ENCODE measurements at regions not wholly inside any gene's neighbourhood (a gene's known extent, or its start where the extent isn't known, plus 50 kb on each side); places are given as distances from the start of the nearest gene placed in this dataset.

DNA sequence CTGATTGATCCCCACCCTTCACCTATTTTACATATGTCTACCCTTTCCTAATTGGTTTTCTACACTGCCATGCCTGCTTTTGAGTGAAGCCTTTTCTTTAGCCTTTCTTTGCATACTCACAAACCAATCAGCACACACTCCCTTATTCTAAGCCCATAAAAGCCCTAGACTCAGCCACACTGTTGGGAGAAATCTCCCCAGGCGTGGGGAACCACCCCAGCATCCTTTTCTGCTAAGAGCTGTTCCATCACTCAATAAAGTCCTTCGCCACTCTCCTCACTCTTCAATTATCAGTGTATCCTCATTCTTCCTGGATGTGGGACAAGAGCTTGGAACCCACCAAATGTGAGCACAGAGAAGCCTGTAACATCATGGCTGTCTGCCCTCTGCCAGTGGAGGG lies 343.6 kb downstream of the SLITRK1 start (continued):
- TF ChIP-seq, protein P1, sequence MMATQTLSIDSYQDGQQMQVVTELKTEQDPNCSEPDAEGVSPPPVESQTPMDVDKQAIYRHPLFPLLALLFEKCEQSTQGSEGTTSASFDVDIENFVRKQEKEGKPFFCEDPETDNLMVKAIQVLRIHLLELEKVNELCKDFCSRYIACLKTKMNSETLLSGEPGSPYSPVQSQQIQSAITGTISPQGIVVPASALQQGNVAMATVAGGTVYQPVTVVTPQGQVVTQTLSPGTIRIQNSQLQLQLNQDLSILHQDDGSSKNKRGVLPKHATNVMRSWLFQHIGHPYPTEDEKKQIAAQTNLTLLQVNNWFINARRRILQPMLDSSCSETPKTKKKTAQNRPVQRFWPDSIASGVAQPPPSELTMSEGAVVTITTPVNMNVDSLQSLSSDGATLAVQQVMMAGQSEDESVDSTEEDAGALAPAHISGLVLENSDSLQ (IDR thresholded peaks at IDR 0.05) = no peak
- no peak for TF ChIP-seq NFYA (IDR thresholded peaks at IDR 0.05; ENCODE audit: borderline replicate concordance, low read depth, low read length)
- TF ChIP-seq ASH2L (IDR thresholded peaks at IDR 0.05; ENCODE audit: borderline replicate concordance, low read depth) = no peak
- no peak for TF ChIP-seq RUNX3 (IDR thresholded peaks at IDR 0.05; ENCODE audit: low read length)
- no peak for TF ChIP-seq RCOR1 (conservative IDR thresholded peaks at IDR 0.05; ENCODE audit: low read depth, low read length)
- TF ChIP-seq, protein P2, sequence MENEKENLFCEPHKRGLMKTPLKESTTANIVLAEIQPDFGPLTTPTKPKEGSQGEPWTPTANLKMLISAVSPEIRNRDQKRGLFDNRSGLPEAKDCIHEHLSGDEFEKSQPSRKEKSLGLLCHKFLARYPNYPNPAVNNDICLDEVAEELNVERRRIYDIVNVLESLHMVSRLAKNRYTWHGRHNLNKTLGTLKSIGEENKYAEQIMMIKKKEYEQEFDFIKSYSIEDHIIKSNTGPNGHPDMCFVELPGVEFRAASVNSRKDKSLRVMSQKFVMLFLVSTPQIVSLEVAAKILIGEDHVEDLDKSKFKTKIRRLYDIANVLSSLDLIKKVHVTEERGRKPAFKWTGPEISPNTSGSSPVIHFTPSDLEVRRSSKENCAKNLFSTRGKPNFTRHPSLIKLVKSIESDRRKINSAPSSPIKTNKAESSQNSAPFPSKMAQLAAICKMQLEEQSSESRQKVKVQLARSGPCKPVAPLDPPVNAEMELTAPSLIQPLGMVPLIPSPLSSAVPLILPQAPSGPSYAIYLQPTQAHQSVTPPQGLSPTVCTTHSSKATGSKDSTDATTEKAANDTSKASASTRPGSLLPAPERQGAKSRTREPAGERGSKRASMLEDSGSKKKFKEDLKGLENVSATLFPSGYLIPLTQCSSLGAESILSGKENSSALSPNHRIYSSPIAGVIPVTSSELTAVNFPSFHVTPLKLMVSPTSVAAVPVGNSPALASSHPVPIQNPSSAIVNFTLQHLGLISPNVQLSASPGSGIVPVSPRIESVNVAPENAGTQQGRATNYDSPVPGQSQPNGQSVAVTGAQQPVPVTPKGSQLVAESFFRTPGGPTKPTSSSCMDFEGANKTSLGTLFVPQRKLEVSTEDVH (IDR thresholded peaks at IDR 0.05; ENCODE audit: low read depth, partially characterized antibody) = no peak
- TF ChIP-seq GATAD2B (conservative IDR thresholded peaks at IDR 0.05; ENCODE audit: low read depth) = no peak
- TF ChIP-seq, protein P3, sequence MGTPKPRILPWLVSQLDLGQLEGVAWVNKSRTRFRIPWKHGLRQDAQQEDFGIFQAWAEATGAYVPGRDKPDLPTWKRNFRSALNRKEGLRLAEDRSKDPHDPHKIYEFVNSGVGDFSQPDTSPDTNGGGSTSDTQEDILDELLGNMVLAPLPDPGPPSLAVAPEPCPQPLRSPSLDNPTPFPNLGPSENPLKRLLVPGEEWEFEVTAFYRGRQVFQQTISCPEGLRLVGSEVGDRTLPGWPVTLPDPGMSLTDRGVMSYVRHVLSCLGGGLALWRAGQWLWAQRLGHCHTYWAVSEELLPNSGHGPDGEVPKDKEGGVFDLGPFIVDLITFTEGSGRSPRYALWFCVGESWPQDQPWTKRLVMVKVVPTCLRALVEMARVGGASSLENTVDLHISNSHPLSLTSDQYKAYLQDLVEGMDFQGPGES (IDR thresholded peaks at IDR 0.05) = no peak

DNA sequence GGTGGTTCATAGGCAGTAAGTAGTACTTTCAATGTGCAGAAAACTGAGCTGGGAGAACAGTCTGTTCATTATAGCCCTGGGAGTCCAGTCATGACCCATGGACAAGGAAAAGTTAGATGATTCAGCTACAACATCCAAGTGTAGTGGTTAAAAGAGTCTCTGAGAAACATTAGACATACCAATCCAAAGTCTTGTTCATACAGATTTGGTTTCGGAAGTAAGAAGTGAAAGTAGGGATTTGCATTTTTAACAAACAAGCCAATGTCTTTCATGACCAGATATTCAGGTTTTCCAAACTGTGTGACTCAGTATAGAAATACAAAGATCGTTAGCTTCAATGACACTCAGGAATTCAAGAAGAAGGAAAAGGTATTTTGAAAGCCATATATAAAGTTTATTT lies 345.3 kb downstream of the SLITRK1 start:
- no peaks in the 10 kb centered on the region for H3K4me1 ChIP-seq (ENCODE audit: control insufficient read depth, insufficient read depth, low read length)
- H4K20me1 ChIP-seq (ENCODE audit: control insufficient read depth, insufficient read depth) = no peaks in the 10 kb centered on the region
- intact Hi-C loops (cut with micrococcal nuclease; ENCODE audit: unreplicated experiment) (no loop called here), in situ Hi-C loops (cut with MboI) (no loop called here)
- ChIA-PET CTCF (no interaction called here), SMC1A (ENCODE audit: uncharacterized antibody, unreplicated experiment) (no interaction called here), POLR2A (no interaction called here), RAD21 (ENCODE audit: unreplicated experiment) (no interaction called here)
- no peaks in the 10 kb centered on the region for H3K27me3 ChIP-seq (replicated peaks in 1 of 2; ENCODE audit: control insufficient read depth in 2 of 2, insufficient read depth in 2 of 2, low read length in 1 of 2)
- H3K36me3 ChIP-seq (ENCODE audit: control insufficient read depth in 2 of 2, insufficient read depth in 2 of 2, low read length in 1 of 2) = no peaks in the 10 kb centered on the region
- H3K4me3 ChIP-seq = no peak overlapping the region
- 26% methylated on average over 2 of the region's 2 CpGs for WGBS (ENCODE audit: insufficient coverage, insufficient replicate concordance, low lambda C conversion rate, missing lambda C conversion rate)
- no peaks in the 10 kb centered on the region for H3K79me2 ChIP-seq (ENCODE audit: control insufficient read depth, insufficient read depth, low read length)
- H3K4me2 ChIP-seq (ENCODE audit: control insufficient read depth, insufficient read depth) = no peak overlapping the region
- no peak overlapping the region for H3K27ac ChIP-seq (ENCODE audit: control insufficient read depth, insufficient read depth)
- no peak for DNase-seq (ENCODE audit: low read depth, low spot score)
- FAIRE-seq = no peak
- ATAC-seq = no peak
- no TSS peak for BruUV-seq (replicated peaks)
- H2AFZ ChIP-seq (ENCODE audit: control insufficient read depth, low read depth, low read length) = no peak overlapping the region
- no peak overlapping the region for H3K9ac ChIP-seq (ENCODE audit: control insufficient read depth, insufficient read depth, low read length)
- no peaks in the 10 kb centered on the region; the same call in 2 of the 3 replicates for H3K9me3 ChIP-seq (replicated peaks; ENCODE audit: control insufficient read depth, insufficient read depth, low read length)
- TF ChIP-seq IKZF2 (IDR thresholded peaks at IDR 0.05) (no peak), MYC (IDR thresholded peaks at IDR 0.05; ENCODE audit: insufficient read depth, insufficient read length, insufficient replicate concordance, low read length, severe bottlenecking) (no peak), NFYB (IDR thresholded peaks at IDR 0.05; ENCODE audit: insufficient read depth, low read depth, low read length) (no peak)
- TF ChIP-seq, protein P4, sequence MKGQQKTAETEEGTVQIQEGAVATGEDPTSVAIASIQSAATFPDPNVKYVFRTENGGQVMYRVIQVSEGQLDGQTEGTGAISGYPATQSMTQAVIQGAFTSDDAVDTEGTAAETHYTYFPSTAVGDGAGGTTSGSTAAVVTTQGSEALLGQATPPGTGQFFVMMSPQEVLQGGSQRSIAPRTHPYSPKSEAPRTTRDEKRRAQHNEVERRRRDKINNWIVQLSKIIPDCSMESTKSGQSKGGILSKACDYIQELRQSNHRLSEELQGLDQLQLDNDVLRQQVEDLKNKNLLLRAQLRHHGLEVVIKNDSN (IDR thresholded peaks at IDR 0.05; ENCODE audit: borderline replicate concordance, extremely low read length, insufficient read depth, low read depth, low read length) = no peak
- TF ChIP-seq, protein P5, sequence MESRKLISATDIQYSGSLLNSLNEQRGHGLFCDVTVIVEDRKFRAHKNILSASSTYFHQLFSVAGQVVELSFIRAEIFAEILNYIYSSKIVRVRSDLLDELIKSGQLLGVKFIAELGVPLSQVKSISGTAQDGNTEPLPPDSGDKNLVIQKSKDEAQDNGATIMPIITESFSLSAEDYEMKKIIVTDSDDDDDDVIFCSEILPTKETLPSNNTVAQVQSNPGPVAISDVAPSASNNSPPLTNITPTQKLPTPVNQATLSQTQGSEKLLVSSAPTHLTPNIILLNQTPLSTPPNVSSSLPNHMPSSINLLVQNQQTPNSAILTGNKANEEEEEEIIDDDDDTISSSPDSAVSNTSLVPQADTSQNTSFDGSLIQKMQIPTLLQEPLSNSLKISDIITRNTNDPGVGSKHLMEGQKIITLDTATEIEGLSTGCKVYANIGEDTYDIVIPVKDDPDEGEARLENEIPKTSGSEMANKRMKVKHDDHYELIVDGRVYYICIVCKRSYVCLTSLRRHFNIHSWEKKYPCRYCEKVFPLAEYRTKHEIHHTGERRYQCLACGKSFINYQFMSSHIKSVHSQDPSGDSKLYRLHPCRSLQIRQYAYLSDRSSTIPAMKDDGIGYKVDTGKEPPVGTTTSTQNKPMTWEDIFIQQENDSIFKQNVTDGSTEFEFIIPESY (IDR thresholded peaks at IDR 0.05) = no peak
- TF ChIP-seq, protein P6, sequence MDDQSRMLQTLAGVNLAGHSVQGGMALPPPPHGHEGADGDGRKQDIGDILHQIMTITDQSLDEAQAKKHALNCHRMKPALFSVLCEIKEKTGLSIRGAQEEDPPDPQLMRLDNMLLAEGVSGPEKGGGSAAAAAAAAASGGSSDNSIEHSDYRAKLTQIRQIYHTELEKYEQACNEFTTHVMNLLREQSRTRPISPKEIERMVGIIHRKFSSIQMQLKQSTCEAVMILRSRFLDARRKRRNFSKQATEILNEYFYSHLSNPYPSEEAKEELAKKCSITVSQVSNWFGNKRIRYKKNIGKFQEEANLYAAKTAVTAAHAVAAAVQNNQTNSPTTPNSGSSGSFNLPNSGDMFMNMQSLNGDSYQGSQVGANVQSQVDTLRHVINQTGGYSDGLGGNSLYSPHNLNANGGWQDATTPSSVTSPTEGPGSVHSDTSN (IDR thresholded peaks at IDR 0.05; ENCODE audit: insufficient replicate concordance, low read depth, low read length) = no peak

Data from GM12878 (cell line).